ENCODE measurements at regions not wholly inside any gene's neighbourhood (a gene's known extent, or its start where the extent isn't known, plus 50 kb on each side); places are given as distances from the start of the nearest gene placed in this dataset.
A peak's percentile ranks its signal among the peaks of the same experiment; 100 is the strongest.

GRCh38 chr2:150063432-150063889, 424.0 kb downstream of the RND3 start:
- H3K27ac ChIP-seq (ENCODE audit: insufficient read length, low read depth, low read length) = no peak overlapping the region
- H3K4ac ChIP-seq (ENCODE audit: low read depth, low read length) = no peak overlapping the region
- no peak overlapping the region for H2BK5ac ChIP-seq (ENCODE audit: insufficient read length, low read length)
- H3K9ac ChIP-seq (ENCODE audit: extremely low read depth, insufficient read length, low read length) = no peak overlapping the region
- WGBS (ENCODE audit: extremely low coverage, insufficient read length, low lambda C conversion rate) = no CpG with 5 or more reads among the region's 2 CpGs
- no peak overlapping the region for H3K23ac ChIP-seq (ENCODE audit: insufficient read length, low read depth, low read length)
- H4K91ac ChIP-seq (ENCODE audit: insufficient read length, low read depth, low read length) = no peak overlapping the region
- H3K79me1 ChIP-seq (ENCODE audit: insufficient read depth, low read depth, low read length, poor library complexity, severe bottlenecking) = no peaks in the 10 kb centered on the region
- no peaks in the 10 kb centered on the region for H3K23me2 ChIP-seq (ENCODE audit: insufficient read length, low read depth, low read length, poor library complexity, severe bottlenecking)
- H3K4me2 ChIP-seq (ENCODE audit: insufficient read depth, insufficient read length, low read length) = no peak overlapping the region
- H4K20me1 ChIP-seq (ENCODE audit: control insufficient read depth, insufficient read depth, insufficient read length) = no peaks in the 10 kb centered on the region
- no peaks in the 10 kb centered on the region for H3K79me2 ChIP-seq (ENCODE audit: insufficient read depth, low read length)
- no peak overlapping the region for H2AFZ ChIP-seq (ENCODE audit: low read length)
- H3K27ac Mint-ChIP-seq = peak overlapping the region in 2 of 3 experiments; percentile 13 to 86; a peak in 4 of 7 replicates
- TF ChIP-seq, protein P1, sequence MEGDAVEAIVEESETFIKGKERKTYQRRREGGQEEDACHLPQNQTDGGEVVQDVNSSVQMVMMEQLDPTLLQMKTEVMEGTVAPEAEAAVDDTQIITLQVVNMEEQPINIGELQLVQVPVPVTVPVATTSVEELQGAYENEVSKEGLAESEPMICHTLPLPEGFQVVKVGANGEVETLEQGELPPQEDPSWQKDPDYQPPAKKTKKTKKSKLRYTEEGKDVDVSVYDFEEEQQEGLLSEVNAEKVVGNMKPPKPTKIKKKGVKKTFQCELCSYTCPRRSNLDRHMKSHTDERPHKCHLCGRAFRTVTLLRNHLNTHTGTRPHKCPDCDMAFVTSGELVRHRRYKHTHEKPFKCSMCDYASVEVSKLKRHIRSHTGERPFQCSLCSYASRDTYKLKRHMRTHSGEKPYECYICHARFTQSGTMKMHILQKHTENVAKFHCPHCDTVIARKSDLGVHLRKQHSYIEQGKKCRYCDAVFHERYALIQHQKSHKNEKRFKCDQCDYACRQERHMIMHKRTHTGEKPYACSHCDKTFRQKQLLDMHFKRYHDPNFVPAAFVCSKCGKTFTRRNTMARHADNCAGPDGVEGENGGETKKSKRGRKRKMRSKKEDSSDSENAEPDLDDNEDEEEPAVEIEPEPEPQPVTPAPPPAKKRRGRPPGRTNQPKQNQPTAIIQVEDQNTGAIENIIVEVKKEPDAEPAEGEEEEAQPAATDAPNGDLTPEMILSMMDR (conservative IDR thresholded peaks at IDR 0.05) = no peak
- H2BK120ac ChIP-seq (ENCODE audit: low read depth, low read length, poor library complexity, severe bottlenecking) = no peak overlapping the region
- no peak overlapping the region for H2BK20ac ChIP-seq (ENCODE audit: low read depth, low read length, poor library complexity, severe bottlenecking)
- no peak overlapping the region for H4K8ac ChIP-seq (replicated peaks; ENCODE audit: insufficient read length, low read depth, low read length)
- no peak for DNase-seq
- H3T11ph ChIP-seq (ENCODE audit: low read length) = no peak overlapping the region
- no peak overlapping the region for H3K18ac ChIP-seq (ENCODE audit: insufficient read length, low read depth, low read length)
- H2BK15ac ChIP-seq (ENCODE audit: low read depth, low read length) = no peak overlapping the region
- no peak overlapping the region for H3K4me3 Mint-ChIP-seq
- H3K56ac ChIP-seq (ENCODE audit: insufficient read length, low read depth, low read length) = no peak overlapping the region
- H3K27me3 Mint-ChIP-seq (ENCODE audit: low read depth) = no peaks in the 10 kb centered on the region
- H4K5ac ChIP-seq (ENCODE audit: insufficient read length, low read depth, low read length) = no peak overlapping the region
- H3K36me3 Mint-ChIP-seq (ENCODE audit: insufficient read depth in 1 of 3, low read depth in 3 of 3) = peaks cover 0 to 4% (median 1%) of the 10 kb centered on the region in 3 experiments; a peak in 1 of 7 replicates
- H3K9me3 ChIP-seq (ENCODE audit: control insufficient read depth, low read depth, low read length) = no peaks in the 10 kb centered on the region
- no peaks in the 10 kb centered on the region; a peak in 1 of 5 replicates for H3K9me3 Mint-ChIP-seq
- no peak overlapping the region for H2AK5ac ChIP-seq (ENCODE audit: insufficient read length, low read length)
- no peak overlapping the region for H2BK12ac ChIP-seq (ENCODE audit: insufficient read length, low read depth, low read length)
- peaks cover 8% of the 10 kb centered on the region for H3K4me1 ChIP-seq (ENCODE audit: insufficient read depth, low read length)
- H3K14ac ChIP-seq (ENCODE audit: insufficient read depth, low read length) = no peak overlapping the region
- no peaks in the 10 kb centered on the region for H3K27me3 ChIP-seq (ENCODE audit: insufficient read depth, low read length)
- H3K4me1 Mint-ChIP-seq = peaks cover 51 to 60% of the 10 kb centered on the region in 2 experiments
